Activated CD8-positive, alpha-beta T cell treated with anti-CD3 and anti-CD28 coated beads for 36 hours (primary cell): ENCODE measurements at regions not wholly inside any gene's neighbourhood (a gene's known extent, or its start where the extent isn't known, plus 50 kb on each side); places are given as distances from the start of the nearest gene placed in this dataset.
A peak's percentile ranks its signal among the peaks of the same experiment; 100 is the strongest.

ENCODE experiments used
- ATAC-seq: fragments of 200-7000 bp; cut with Tn5 transposase; one replicate; pipeline ENCODE4 v1.10.0; 2021; ENCODE audit warnings: mild to moderate bottlenecking, moderate library complexity
- CTCF ChIA-PET: fragments of 350-600 bp; sonication (Branson Sonifier 250); formaldehyde crosslinking; loops from one replicate; lab custom pipeline; 2021; ENCODE audit warnings: antibody characterized with exemption; lab: Charles Lee
- POLR2A ChIA-PET: fragments of 350-600 bp; sonication (Branson Sonifier 250); formaldehyde crosslinking; loops from one replicate; lab custom pipeline; 2021; ENCODE audit warnings: antibody characterized with exemption; lab: Charles Lee
- DNase-seq: peaks from one replicate; pipeline ENCODE4 v3.0.0-alpha.2; 2020
- H3K27ac Mint-ChIP-seq: one replicate; pipeline ENCODE4 v1.8.0; 2021; ENCODE audit warnings: mild to moderate bottlenecking, mixed read lengths
- H3K27me3 Mint-ChIP-seq: one replicate; pipeline ENCODE4 v1.8.0; 2021; ENCODE audit warnings: mixed read lengths
- H3K36me3 Mint-ChIP-seq: one replicate; pipeline ENCODE4 v1.8.0; 2021; ENCODE audit warnings: low read depth, mixed read lengths
- H3K4me1 Mint-ChIP-seq: one replicate; pipeline ENCODE4 v1.8.0; 2021; ENCODE audit warnings: low read depth, mixed read lengths
- H3K4me3 Mint-ChIP-seq: one replicate; pipeline ENCODE4 v1.8.0; 2021; ENCODE audit warnings: mild to moderate bottlenecking, moderate library complexity, mixed read lengths
- H3K9me3 Mint-ChIP-seq: one replicate; pipeline ENCODE4 v1.8.0; 2021; ENCODE audit warnings: mixed read lengths
- intact Hi-C: fragments of 100-400 bp; cut with micrococcal nuclease; formaldehyde crosslinking; loops from one replicate; pipeline ENCODE4 v1.10.0; 2022
- TF ChIP-seq, protein P1 (sequence below): fragments of 200-600 bp; IDR thresholded peaks from one replicate; pipeline ENCODE4 v1.8.0; 2022; ENCODE audit warnings: antibody characterized with exemption, mild to moderate bottlenecking

DNA sequence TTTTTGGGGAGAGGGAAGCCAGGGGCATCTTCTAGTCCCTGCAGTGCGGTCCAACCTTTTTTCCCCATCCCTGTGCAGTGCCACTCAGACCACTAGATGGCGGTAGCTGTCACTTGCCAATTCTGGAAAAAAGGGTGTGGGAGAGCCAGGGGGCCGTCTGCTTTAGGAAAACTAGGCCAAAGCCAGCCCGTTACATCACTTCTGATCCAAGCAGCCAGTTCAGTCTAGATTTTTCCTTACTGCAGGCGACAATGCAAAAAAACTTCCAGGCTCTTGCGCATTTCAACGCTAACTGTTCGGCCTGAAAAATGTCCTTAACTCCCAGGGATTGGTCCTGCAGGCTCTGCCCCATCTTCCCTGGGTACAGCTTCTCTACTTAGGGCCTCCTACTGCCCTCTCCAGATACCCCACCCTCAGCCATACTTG, 69.2 kb upstream of the CES5A start:
- DNase-seq (peak; percentile 56), ATAC-seq (peak; percentile 49)
- no peak overlapping the region for H3K4me3 Mint-ChIP-seq
- no peak overlapping the region for H3K27ac Mint-ChIP-seq
- CTCF ChIA-PET = interaction anchor here (1.1 to 6.4 kb wide), 12 partner anchors 9 to 374 kb away, joined by 3 to 55 read pairs (median 4); no protein-coding TSS in a partner anchor
- H3K36me3 Mint-ChIP-seq = no peaks in the 10 kb centered on the region
- POLR2A ChIA-PET = no interaction called here
- peaks cover 43% of the 10 kb centered on the region for H3K27me3 Mint-ChIP-seq
- no peaks in the 10 kb centered on the region for H3K4me1 Mint-ChIP-seq
- TF ChIP-seq, protein P1, sequence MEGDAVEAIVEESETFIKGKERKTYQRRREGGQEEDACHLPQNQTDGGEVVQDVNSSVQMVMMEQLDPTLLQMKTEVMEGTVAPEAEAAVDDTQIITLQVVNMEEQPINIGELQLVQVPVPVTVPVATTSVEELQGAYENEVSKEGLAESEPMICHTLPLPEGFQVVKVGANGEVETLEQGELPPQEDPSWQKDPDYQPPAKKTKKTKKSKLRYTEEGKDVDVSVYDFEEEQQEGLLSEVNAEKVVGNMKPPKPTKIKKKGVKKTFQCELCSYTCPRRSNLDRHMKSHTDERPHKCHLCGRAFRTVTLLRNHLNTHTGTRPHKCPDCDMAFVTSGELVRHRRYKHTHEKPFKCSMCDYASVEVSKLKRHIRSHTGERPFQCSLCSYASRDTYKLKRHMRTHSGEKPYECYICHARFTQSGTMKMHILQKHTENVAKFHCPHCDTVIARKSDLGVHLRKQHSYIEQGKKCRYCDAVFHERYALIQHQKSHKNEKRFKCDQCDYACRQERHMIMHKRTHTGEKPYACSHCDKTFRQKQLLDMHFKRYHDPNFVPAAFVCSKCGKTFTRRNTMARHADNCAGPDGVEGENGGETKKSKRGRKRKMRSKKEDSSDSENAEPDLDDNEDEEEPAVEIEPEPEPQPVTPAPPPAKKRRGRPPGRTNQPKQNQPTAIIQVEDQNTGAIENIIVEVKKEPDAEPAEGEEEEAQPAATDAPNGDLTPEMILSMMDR = peak; percentile 92
- H3K9me3 Mint-ChIP-seq = peaks cover 3% of the 10 kb centered on the region
- intact Hi-C loops = loop anchor here (2.0 to 10.0 kb wide), 2 partner anchors 260 to 374 kb away; no protein-coding TSS in a partner anchor

DNA sequence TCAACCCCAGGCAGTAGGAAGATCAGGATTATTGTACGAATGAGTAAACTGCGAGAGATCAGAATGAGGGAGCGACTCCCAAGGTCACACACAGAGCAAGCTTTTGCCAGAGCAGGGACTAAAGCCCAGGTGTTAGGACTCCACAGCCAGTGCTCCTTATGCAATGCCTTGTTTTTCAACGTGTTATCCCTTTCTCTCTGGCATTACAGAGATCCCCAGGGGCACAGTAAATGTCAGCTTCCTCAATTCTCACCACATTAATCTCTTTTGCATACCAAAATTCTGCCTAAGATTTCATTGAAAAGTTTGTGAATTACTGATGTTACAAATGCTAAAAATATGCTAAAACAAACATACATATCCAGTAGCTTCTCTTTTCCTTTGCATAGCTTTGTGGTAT, 68.1 kb upstream of the CES5A start:
- DNase-seq (no peak), ATAC-seq (no peak)
- Mint-ChIP-seq H3K9me3 (peaks cover 3% of the 10 kb centered on the region), H3K4me3 (no peak overlapping the region), H3K36me3 (no peaks in the 10 kb centered on the region), H3K27me3 (peaks cover 43% of the 10 kb centered on the region), H3K4me1 (no peaks in the 10 kb centered on the region), H3K27ac (no peak overlapping the region)
- intact Hi-C loops = loop anchor here (10.0 kb wide), 1 partner anchor 262 kb away; no protein-coding TSS in a partner anchor
- ChIA-PET POLR2A (no interaction called here), CTCF (interaction anchor here (1.0 to 6.4 kb wide), 11 partner anchors 8 to 413 kb away, joined by 3 to 55 read pairs (median 4); no protein-coding TSS in a partner anchor)
- TF ChIP-seq, protein P1 = no peak

- H3K4me1 Mint-ChIP-seq = no peaks in the 10 kb centered on the region
- ATAC-seq = no peak
- no peak overlapping the region for H3K27ac Mint-ChIP-seq
- ChIA-PET POLR2A (no interaction called here), CTCF (interaction anchor here (1.0 to 6.4 kb wide), 11 partner anchors 8 to 413 kb away, joined by 3 to 55 read pairs (median 4); no protein-coding TSS in a partner anchor)
- H3K9me3 Mint-ChIP-seq = peaks cover 3% of the 10 kb centered on the region
- H3K36me3 Mint-ChIP-seq = no peaks in the 10 kb centered on the region
- DNase-seq = no peak
- intact Hi-C loops = loop anchor here (10.0 kb wide), 1 partner anchor 262 kb away; no protein-coding TSS in a partner anchor
- TF ChIP-seq, protein P1 = no peak
- no peak overlapping the region for H3K4me3 Mint-ChIP-seq
- H3K27me3 Mint-ChIP-seq = peaks cover 39% of the 10 kb centered on the region
Measured at GRCh38 chr16:55942821-55943220, 67.6 kb upstream of the CES5A start.

DNA sequence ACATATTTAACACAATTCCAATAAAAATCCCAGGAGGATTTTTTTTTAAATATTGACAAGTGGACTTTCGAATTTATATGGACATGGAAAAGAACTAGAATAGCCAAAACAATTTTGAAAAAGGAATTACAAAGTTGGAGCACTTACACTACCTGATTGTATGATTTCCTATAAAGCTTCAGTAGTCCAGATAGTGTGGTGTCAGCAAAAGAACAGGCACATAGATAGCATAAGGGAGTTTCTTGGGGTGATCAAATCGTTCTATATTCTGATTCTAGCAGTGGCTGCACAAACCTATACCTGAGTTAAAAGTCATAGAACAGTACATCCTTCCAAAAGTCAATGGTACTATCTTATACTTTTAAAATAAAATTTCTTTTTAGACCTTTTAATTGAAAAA, 66.4 kb upstream of the CES5A start:
- DNase-seq (no peak), ATAC-seq (no peak)
- H3K27me3 Mint-ChIP-seq = peaks cover 37% of the 10 kb centered on the region
- no peak overlapping the region for H3K4me3 Mint-ChIP-seq
- POLR2A ChIA-PET = no interaction called here
- intact Hi-C loops = loop anchor here (10.0 kb wide), 1 partner anchor 263 kb away; no protein-coding TSS in a partner anchor
- no peaks in the 10 kb centered on the region for H3K4me1 Mint-ChIP-seq
- CTCF ChIA-PET = interaction anchor here (1.0 to 6.4 kb wide), 3 partner anchors 15 to 377 kb away, joined by 3 to 55 read pairs (median 4); no protein-coding TSS in a partner anchor
- H3K36me3 Mint-ChIP-seq = no peaks in the 10 kb centered on the region
- peaks cover 3% of the 10 kb centered on the region for H3K9me3 Mint-ChIP-seq
- TF ChIP-seq, protein P1 = no peak
- H3K27ac Mint-ChIP-seq = no peak overlapping the region

DNA sequence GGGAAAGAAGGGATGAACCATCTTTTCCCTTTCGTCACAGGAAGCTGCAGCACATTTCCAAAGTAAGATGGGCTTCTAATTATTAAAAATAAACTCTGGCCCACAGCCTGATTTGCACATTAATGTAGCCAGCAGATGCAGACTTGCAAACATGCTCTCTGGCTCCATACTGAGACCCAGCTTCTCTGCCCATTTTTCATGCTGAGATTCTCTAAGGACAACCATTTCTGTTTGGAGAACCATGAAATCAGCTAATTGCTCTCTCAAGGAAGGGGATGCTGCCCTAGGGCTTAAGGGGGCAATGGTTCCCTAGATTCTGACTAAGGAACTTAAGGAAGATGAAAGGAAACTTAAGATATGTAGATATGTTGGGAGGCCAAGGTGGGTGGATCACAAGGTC, 63.0 kb upstream of the CES5A start:
- Mint-ChIP-seq H3K9me3 (peaks cover 3% of the 10 kb centered on the region), H3K27ac (no peak overlapping the region), H3K27me3 (peaks cover 35% of the 10 kb centered on the region), H3K4me1 (no peaks in the 10 kb centered on the region), H3K4me3 (no peak overlapping the region), H3K36me3 (no peaks in the 10 kb centered on the region)
- intact Hi-C loops = no loop called here
- ATAC-seq = no peak
- ChIA-PET CTCF (interaction anchor here (0.8 kb wide), 1 partner anchor 473 kb away, joined by 3 read pairs; no protein-coding TSS in a partner anchor), POLR2A (no interaction called here)
- TF ChIP-seq, protein P1 = no peak
- no peak for DNase-seq
